Keratinocyte (primary cell): ENCODE measurements at regions not wholly inside any gene's neighbourhood (a gene's known extent, or its start where the extent isn't known, plus 50 kb on each side); places are given as distances from the start of the nearest gene placed in this dataset.

Experiments used
- DNase-seq: peaks from one replicate; pipeline ENCODE4 v3.0.0-alpha.2; 2011; ENCODE audit warnings: low read depth, missing footprints, low spot score
- FAIRE-seq: peaks from 2 replicates; lab custom pipeline; 2011; peaks lifted over from hg19 to GRCh38; lab: Jason Lieb, UNC
- H2AFZ ChIP-seq: 2 replicates; pipeline ENCODE4 v1.6.0; 2012; ENCODE audit warnings: low read length, control low read depth, inconsistent platforms; ENCODE audit not compliant: control insufficient read depth
- H3K27ac ChIP-seq: 2 replicates; pipeline ENCODE4 v1.5.1; 2011; ENCODE audit warnings: low read length; ENCODE audit not compliant: control insufficient read depth, insufficient read depth
- H3K27me3 ChIP-seq: 3 replicates; pipeline ENCODE4 v1.6.0; 2011; ENCODE audit warnings: low read length; ENCODE audit not compliant: control insufficient read depth, insufficient read depth; ENCODE audit errors: extremely low read depth
- H3K36me3 ChIP-seq, 2 experiments: 2 replicates in 1 of 2; 3 replicates in 1 of 2; pipeline ENCODE4 v1.5.1; 2011; ENCODE audit warnings: low read length in 2 of 2, mild to moderate bottlenecking in 1 of 2; ENCODE audit not compliant: control insufficient read depth in 2 of 2, insufficient read depth in 2 of 2; ENCODE audit errors: extremely low read depth in 1 of 2
- H3K4me1 ChIP-seq: 3 replicates; pipeline ENCODE4 v1.5.1; 2011; ENCODE audit warnings: low read length; ENCODE audit not compliant: control insufficient read depth, insufficient read depth; ENCODE audit errors: extremely low read depth
- H3K4me2 ChIP-seq: 3 replicates; pipeline ENCODE4 v1.6.0; 2011; ENCODE audit warnings: low read depth, low read length; ENCODE audit not compliant: control insufficient read depth, insufficient read depth; ENCODE audit errors: extremely low read depth
- H3K4me3 ChIP-seq, 3 experiments: fragments of 200-600 bp in 1 of 3; sonication (generic) in 1 of 3; 2 replicates in 2 of 3; 3 replicates in 1 of 3; pipeline ENCODE4 v1.5.1; 2011 to 2016; ENCODE audit warnings: low read length in 3 of 3, mild to moderate bottlenecking in 3 of 3, control low read depth in 2 of 3, inconsistent platforms in 1 of 3, low read depth in 1 of 3, mixed read lengths in 1 of 3, mixed run types in 1 of 3, moderate library complexity in 1 of 3; ENCODE audit not compliant: control insufficient read depth in 2 of 3, insufficient read depth in 2 of 3; ENCODE audit errors: extremely low read depth in 1 of 3
- H3K79me2 ChIP-seq: 2 replicates; pipeline ENCODE4 v1.6.0; 2012; ENCODE audit warnings: low read length; ENCODE audit not compliant: control insufficient read depth, insufficient read depth
- H3K9ac ChIP-seq: 3 replicates; pipeline ENCODE4 v1.6.0; 2011; ENCODE audit warnings: low read length; ENCODE audit not compliant: control insufficient read depth, insufficient read depth; ENCODE audit errors: extremely low read depth
- H3K9me1 ChIP-seq: 3 replicates; pipeline ENCODE4 v1.6.0; 2011; ENCODE audit warnings: low read length; ENCODE audit not compliant: control insufficient read depth, insufficient read depth; ENCODE audit errors: extremely low read depth
- H3K9me3 ChIP-seq: 2 replicates; pipeline ENCODE4 v1.5.1; 2012; ENCODE audit warnings: low read depth, low read length; ENCODE audit not compliant: control insufficient read depth
- H4K20me1 ChIP-seq: 3 replicates; pipeline ENCODE4 v1.6.0; 2011; ENCODE audit warnings: low read length; ENCODE audit not compliant: control insufficient read depth, insufficient read depth; ENCODE audit errors: extremely low read depth
- EZH2 ChIP-seq: IDR thresholded peaks from one replicate; pipeline ENCODE4 v1.6.1; 2012; ENCODE audit warnings: inconsistent platforms, mild to moderate bottlenecking, low read length, moderate library complexity
- dilution Hi-C: fragments of 300-500 bp; cut with MboI; formaldehyde crosslinking; loops from one replicate; pipeline ENCODE4 v1.7.0; 2020; ENCODE audit warnings: low sequenced_read_pairs; ENCODE audit not compliant: extremely low pct_ligation_motif_present
- TF ChIP-seq, protein P1 (sequence below), 3 experiments: IDR thresholded peaks in 1 of 3; conservative IDR thresholded peaks in 1 of 3; optimal IDR thresholded peaks in 1 of 3; 2 replicates in 2 of 3; 3 replicates in 1 of 3; pipeline versions ENCODE3 to v1.5.1; 2011; ENCODE audit warnings: low read length in 3 of 3, mild to moderate bottlenecking in 3 of 3, moderate library complexity in 2 of 3, control low read depth in 1 of 3, inconsistent platforms in 1 of 3; ENCODE audit not compliant: insufficient read depth in 2 of 3; ENCODE audit errors: extremely low read depth in 1 of 3

DNA sequence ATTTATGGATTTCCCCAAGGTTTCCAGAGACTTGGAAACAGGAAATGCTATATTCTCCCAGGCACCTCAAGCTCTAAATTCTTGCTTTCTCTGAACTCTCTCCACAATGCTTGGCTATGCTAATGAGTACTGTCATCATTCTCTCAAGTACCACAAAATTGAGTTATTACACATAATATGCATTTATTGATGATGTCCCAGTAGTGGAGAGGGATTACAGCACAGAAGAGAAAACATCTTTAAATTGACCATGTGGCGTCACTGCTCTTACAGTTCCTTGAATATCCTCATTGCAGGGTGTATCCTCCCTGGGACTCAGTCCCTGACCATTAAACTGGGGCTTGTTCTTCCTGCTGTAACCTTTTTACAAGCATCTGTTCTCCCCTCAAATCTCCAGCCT, 681.1 kb upstream of the FANCL start:
- no peaks in the 10 kb centered on the region for H3K79me2 ChIP-seq

DNA sequence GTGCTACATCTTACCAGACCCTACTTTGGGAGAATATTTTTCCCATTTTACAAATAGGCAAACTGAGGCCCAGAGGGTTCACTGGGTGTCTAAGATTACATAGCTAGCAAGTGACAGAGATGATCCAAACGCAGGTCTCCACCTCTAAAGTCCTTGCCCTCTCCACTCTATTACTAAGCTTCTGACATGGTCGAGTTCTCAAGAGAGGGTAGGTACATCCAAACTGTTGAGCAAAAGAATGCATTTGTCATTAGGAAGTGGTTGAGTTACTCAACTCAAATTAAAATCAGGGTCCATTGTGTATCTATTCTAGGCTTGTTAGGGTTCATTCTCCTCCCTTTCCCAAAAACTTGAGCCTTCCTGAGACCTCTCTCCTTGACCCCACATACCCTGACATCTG, 680.6 kb upstream of the FANCL start:
- TF ChIP-seq, protein P1, sequence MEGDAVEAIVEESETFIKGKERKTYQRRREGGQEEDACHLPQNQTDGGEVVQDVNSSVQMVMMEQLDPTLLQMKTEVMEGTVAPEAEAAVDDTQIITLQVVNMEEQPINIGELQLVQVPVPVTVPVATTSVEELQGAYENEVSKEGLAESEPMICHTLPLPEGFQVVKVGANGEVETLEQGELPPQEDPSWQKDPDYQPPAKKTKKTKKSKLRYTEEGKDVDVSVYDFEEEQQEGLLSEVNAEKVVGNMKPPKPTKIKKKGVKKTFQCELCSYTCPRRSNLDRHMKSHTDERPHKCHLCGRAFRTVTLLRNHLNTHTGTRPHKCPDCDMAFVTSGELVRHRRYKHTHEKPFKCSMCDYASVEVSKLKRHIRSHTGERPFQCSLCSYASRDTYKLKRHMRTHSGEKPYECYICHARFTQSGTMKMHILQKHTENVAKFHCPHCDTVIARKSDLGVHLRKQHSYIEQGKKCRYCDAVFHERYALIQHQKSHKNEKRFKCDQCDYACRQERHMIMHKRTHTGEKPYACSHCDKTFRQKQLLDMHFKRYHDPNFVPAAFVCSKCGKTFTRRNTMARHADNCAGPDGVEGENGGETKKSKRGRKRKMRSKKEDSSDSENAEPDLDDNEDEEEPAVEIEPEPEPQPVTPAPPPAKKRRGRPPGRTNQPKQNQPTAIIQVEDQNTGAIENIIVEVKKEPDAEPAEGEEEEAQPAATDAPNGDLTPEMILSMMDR (optimal IDR thresholded peaks at IDR 0.05 in 1 of 3, IDR thresholded peaks at IDR 0.05 in 1 of 3, conservative IDR thresholded peaks at IDR 0.05 in 1 of 3; ENCODE audit: extremely low read depth in 1 of 3, insufficient read depth in 2 of 3, low read length in 3 of 3), result no peak
- no peak for TF ChIP-seq EZH2
- Histone ChIP-seq H3K4me1 (no peaks in the 10 kb centered on the region), H3K36me3 (no peaks in the 10 kb centered on the region), H2AFZ (no peak overlapping the region), H3K4me2 (no peak overlapping the region), H3K9me3 (no peaks in the 10 kb centered on the region), H3K27ac (no peak overlapping the region), H3K9ac (no peak overlapping the region), H3K4me3 (no peak overlapping the region), H3K79me2 (no peaks in the 10 kb centered on the region), H4K20me1 (no peaks in the 10 kb centered on the region), H3K9me1 (no peaks in the 10 kb centered on the region), H3K27me3 (no peaks in the 10 kb centered on the region)
- DNase-seq (no peak), FAIRE-seq (no peak)
- dilution Hi-C loops, result no loop called here

More for the DNA sequence above, 681.1 kb upstream of the FANCL start:
- no peaks in the 10 kb centered on the region for H3K9me1 ChIP-seq
- H3K27ac ChIP-seq, result no peak overlapping the region
- no peaks in the 10 kb centered on the region for H3K4me1 ChIP-seq
- no peak overlapping the region for H2AFZ ChIP-seq
- no peaks in the 10 kb centered on the region for H3K9me3 ChIP-seq
- no peak overlapping the region for H3K4me3 ChIP-seq
- no peaks in the 10 kb centered on the region for H3K27me3 ChIP-seq
- TF ChIP-seq, protein P1 (optimal IDR thresholded peaks at IDR 0.05 in 1 of 3, IDR thresholded peaks at IDR 0.05 in 1 of 3, conservative IDR thresholded peaks at IDR 0.05 in 1 of 3; ENCODE audit: extremely low read depth in 1 of 3, insufficient read depth in 2 of 3, low read length in 3 of 3), result no peak
- TF ChIP-seq EZH2, result no peak
- no peaks in the 10 kb centered on the region for H4K20me1 ChIP-seq
- no peak overlapping the region for H3K9ac ChIP-seq
- H3K4me2 ChIP-seq, result no peak overlapping the region
- FAIRE-seq (no peak), DNase-seq (no peak)
- no peaks in the 10 kb centered on the region for H3K36me3 ChIP-seq
- dilution Hi-C loops, result no loop called here
